K562 (cell line): ENCODE measurements at regions not wholly inside any gene's neighbourhood (a gene's known extent, or its start where the extent isn't known, plus 50 kb on each side); places are given as distances from the start of the nearest gene placed in this dataset.

Source experiments
- ATAC-seq: fragments of 200-7000 bp; cut with Tn5 transposase; 3 replicates; pipeline ENCODE4 v1.9.1; 2020; ENCODE audit warnings: moderate library complexity
- BruUV-seq: library from RNA; stranded (reverse); fragments of 400-500 nt; replicated peaks from 2 replicates; lab custom pipeline; 2021; lab: Mats Ljungman, UMichigan
- CTCF ChIA-PET: fragments of 300-600 bp; formaldehyde crosslinking; extraction: SDS; loops from one replicate; lab custom pipeline; 2021; ENCODE audit warnings: low intra/inter-chr PET ratio; lab: Yijun Ruan, JAX
- POLR2A ChIA-PET: fragments of 300-600, 350-650 bp; sonication (Branson Sonifier 250); formaldehyde crosslinking; extraction: SDS; loops from one replicate; lab custom pipeline; 2021; ENCODE audit warnings: antibody characterized with exemption, inconsistent platforms; lab: Yijun Ruan, JAX
- DNase-seq, 4 experiments: peaks; one replicate each; pipeline versions ENCODE4 v3.0.0 to v3.0.0-alpha.2; 2011 to 2018; ENCODE audit warnings: low spot score in 3 of 4, mixed read lengths in 3 of 4; ENCODE audit errors: extremely low read depth in 1 of 4
- FAIRE-seq: peaks from 2 replicates; lab custom pipeline; 2011; peaks lifted over from hg19 to GRCh38; lab: Jason Lieb, UNC
- H2AFZ ChIP-seq: 2 replicates; pipeline ENCODE4 v1.6.0; 2011; ENCODE audit warnings: low read depth, low read length, control low read depth, inconsistent platforms
- H3K27ac ChIP-seq: fragments of 200-600 bp; 3 replicates; pipeline ENCODE4 v1.8.0; 2011; ENCODE audit warnings: low read depth, mild to moderate bottlenecking, control low read depth, inconsistent platforms, low read length, moderate library complexity, mixed read lengths; ENCODE audit errors: extremely low read depth
- H3K27me3 ChIP-seq, 2 experiments: fragments of 300-600 bp in 1 of 2; 2 replicates in 1 of 2; 3 replicates in 1 of 2; pipeline versions ENCODE4 v1.6.0 to v1.8.0; 2011; ENCODE audit warnings: inconsistent platforms in 2 of 2, low read length in 2 of 2, mild to moderate bottlenecking in 1 of 2, mixed read lengths in 1 of 2, moderate library complexity in 1 of 2; ENCODE audit not compliant: control insufficient read depth in 2 of 2, insufficient read depth in 2 of 2
- H3K36me3 ChIP-seq: fragments of 300-600 bp; 3 replicates; pipeline ENCODE4 v1.8.0; 2011; ENCODE audit warnings: mild to moderate bottlenecking, low read length, inconsistent platforms; ENCODE audit not compliant: control insufficient read depth, insufficient read depth
- H3K4me1 ChIP-seq, 2 experiments: fragments of 200-600 bp in 1 of 2; replicated peaks in 1 of 2; 2 replicates in 1 of 2; 3 replicates in 1 of 2; pipeline versions ENCODE4 v1.5.1 to v1.8.0; 2011; ENCODE audit warnings: inconsistent platforms in 2 of 2, low read length in 2 of 2, mild to moderate bottlenecking in 1 of 2, mixed read lengths in 1 of 2, moderate library complexity in 1 of 2; ENCODE audit not compliant: control insufficient read depth in 2 of 2, insufficient read depth in 2 of 2
- H3K4me2 ChIP-seq: 2 replicates; pipeline ENCODE4 v1.6.1; 2011; ENCODE audit warnings: low read length, control low read depth, inconsistent platforms, mixed read lengths; ENCODE audit not compliant: insufficient read depth
- H3K4me3 ChIP-seq: fragments of 200-600 bp; sonication (generic), shearing (Covaris generic); 2 replicates; pipeline ENCODE4 v1.5.1; 2016; ENCODE audit warnings: control low read depth, inconsistent platforms
- H3K79me2 ChIP-seq: fragments of 200-600 bp; 3 replicates; pipeline ENCODE4 v1.8.0; 2011; ENCODE audit warnings: low read length, inconsistent platforms; ENCODE audit not compliant: control insufficient read depth, insufficient read depth
- H3K9ac ChIP-seq, 2 experiments: 2 replicates each; pipeline versions ENCODE4 v1.6.0 to v1.6.1; 2011; ENCODE audit warnings: low read depth in 2 of 2, low read length in 2 of 2, control low read depth in 1 of 2, inconsistent platforms in 1 of 2, mild to moderate bottlenecking in 1 of 2, mixed read lengths in 1 of 2; ENCODE audit not compliant: insufficient read depth in 1 of 2
- H3K9me1 ChIP-seq: one replicate; pipeline ENCODE4 v1.6.0; 2011; ENCODE audit warnings: inconsistent platforms, mild to moderate bottlenecking, low read length, moderate library complexity; ENCODE audit not compliant: control insufficient read depth, insufficient read depth
- H3K9me3 ChIP-seq: replicated peaks from 2 replicates; pipeline ENCODE4 v1.5.1; 2011; ENCODE audit warnings: low read depth, low read length, inconsistent platforms; ENCODE audit not compliant: control insufficient read depth, insufficient read depth
- H4K20me1 ChIP-seq: replicated peaks from 2 replicates; pipeline ENCODE4 v1.6.1; 2011; ENCODE audit warnings: low read length, inconsistent platforms, mixed read lengths; ENCODE audit not compliant: control insufficient read depth, insufficient read depth
- CREB1 ChIP-seq, 2 experiments: sonication (generic) in 1 of 2; formaldehyde crosslinking in 1 of 2; IDR thresholded peaks; 2 replicates each; pipeline versions ENCODE4 v1.6.1 to v1.8.0; 2012 to 2022; ENCODE audit warnings: inconsistent platforms in 1 of 2, mild to moderate bottlenecking in 1 of 2, missing genetic modification reagents in 1 of 2, moderate library complexity in 1 of 2
- EWSR1 ChIP-seq: fragments of 450-650 bp; IDR thresholded peaks from 2 replicates; pipeline ENCODE4 v1.6.1; 2018; ENCODE audit warnings: borderline replicate concordance, mild to moderate bottlenecking, low read depth, moderate library complexity; ENCODE audit not compliant: partially characterized antibody
- FOXP1 ChIP-seq: sonication (generic); formaldehyde crosslinking; IDR thresholded peaks from 2 replicates; pipeline ENCODE4 v1.8.0; 2022; ENCODE audit warnings: mild to moderate bottlenecking, missing genetic modification reagents
- NR2C1 ChIP-seq, 2 experiments: fragments of 450-650 bp; IDR thresholded peaks; 2 replicates each; pipeline ENCODE4 v1.6.1; 2017; ENCODE audit warnings: mild to moderate bottlenecking in 2 of 2, antibody characterized with exemption in 1 of 2, inconsistent platforms in 1 of 2, missing compliant biosample characterization in 1 of 2, missing genetic modification characterization in 1 of 2
- U2AF2 ChIP-seq: fragments of 200-400 bp; formaldehyde crosslinking; optimal IDR thresholded peaks from 2 replicates; pipeline ENCODE3; 2017; ENCODE audit warnings: low read depth, mild to moderate bottlenecking, low read length
- ZNF445 ChIP-seq: fragments of 250-450 bp; sonication (Bioruptor Pico); IDR thresholded peaks from 2 replicates; pipeline ENCODE4 v1.4.0; 2020; ENCODE audit warnings: low read depth, mild to moderate bottlenecking, moderate library complexity
- WGBS: fragments of 100-300 bp; shearing (Covaris generic); methylation state at CpG from one replicate; pipeline ENCODE4 v1.1.6; 2016; ENCODE audit warnings: low coverage, mixed read lengths; ENCODE audit not compliant: insufficient coverage; ENCODE audit errors: missing lambda C conversion rate; 5-methylcytosine and 5-hydroxymethylcytosine counted together
- in situ Hi-C: fragments of 300-500 bp; cut with MboI; formaldehyde crosslinking; loops from 4 replicates; pipeline ENCODE4 v1.15.0; 2018; ENCODE audit warnings: inconsistent platforms, mixed read lengths
- intact Hi-C: fragments of 100-400 bp; cut with micrococcal nuclease; formaldehyde crosslinking; loops from 2 replicates; pipeline ENCODE4 v1.14.2; 2022

DNA sequence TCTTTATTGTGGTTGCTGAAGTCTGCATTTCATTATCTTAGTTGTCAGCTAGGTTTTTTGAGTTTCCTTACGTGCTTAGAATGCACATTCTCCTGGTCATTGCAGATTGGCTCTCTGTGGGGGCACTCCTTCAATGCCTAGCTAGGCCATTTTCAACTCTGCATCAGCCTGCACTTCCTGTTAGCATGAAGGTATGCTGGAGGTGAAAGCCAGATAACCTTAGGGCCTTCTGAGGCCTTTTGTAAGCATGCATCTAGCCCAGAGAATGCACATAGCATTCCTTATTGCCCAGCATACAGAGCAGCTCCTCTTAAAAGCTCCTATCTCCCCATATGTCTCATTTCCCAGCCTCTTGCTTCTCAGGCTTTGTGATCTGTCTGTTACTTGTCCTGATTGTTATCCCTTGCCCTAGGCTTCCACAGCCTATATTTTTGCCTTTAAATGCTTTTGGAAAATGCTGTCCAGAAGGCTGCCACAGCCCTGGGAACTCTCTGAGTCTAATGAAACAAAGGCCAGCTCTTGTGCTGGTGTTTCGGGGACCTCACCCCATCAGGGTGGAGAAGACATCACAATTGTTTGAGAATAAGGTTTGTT lies 108.1 kb upstream of the IGFBP3 start:
- H3K4me1 ChIP-seq: no peaks in the 10 kb centered on the region
- ChIA-PET POLR2A (no interaction called here), CTCF (no interaction called here)
- H3K4me3 ChIP-seq: no peak overlapping the region
- no peaks in the 10 kb centered on the region for H3K27me3 ChIP-seq
- no peak overlapping the region for H3K4me2 ChIP-seq
- 0% methylated on average over 2 of the region's 2 CpGs for WGBS
- no peaks in the 10 kb centered on the region for H3K9me3 ChIP-seq
- H3K79me2 ChIP-seq: no peaks in the 10 kb centered on the region
- in situ Hi-C loops: no loop called here
- TF ChIP-seq ZNF445 (CRISPR knock-in tag) (no peak), EWSR1 (no peak), U2AF2 (no peak), FOXP1 (CRISPR knock-in tag) (no peak), CREB1 (IDR thresholded peaks at IDR 0.05) (no peak), CREB1 (CRISPR knock-in tag; IDR thresholded peaks at IDR 0.05) (no peak), NR2C1 (IDR thresholded peaks at IDR 0.05) (no peak), NR2C1 (tag; IDR thresholded peaks at IDR 0.05) (no peak)
- TF ChIP-seq, all 486 proteins: peak for 0
- BruUV-seq: no TSS peak
- Histone ChIP-seq H3K9me1 (no peaks in the 10 kb centered on the region), H3K36me3 (no peaks in the 10 kb centered on the region), H2AFZ (no peak overlapping the region), H3K9ac (no peak overlapping the region), H3K27ac (no peak overlapping the region), H4K20me1 (no peaks in the 10 kb centered on the region)
- DNase-seq (no peak), ATAC-seq (no peak), FAIRE-seq (no peak)
- intact Hi-C loops: no loop called here
